H9 (cell line): ENCODE measurements at regions not wholly inside any gene's neighbourhood (a gene's known extent, or its start where the extent isn't known, plus 50 kb on each side); places are given as distances from the start of the nearest gene placed in this dataset.

Experiments
- DNase-seq: peaks from one replicate; pipeline ENCODE4 v3.0.0-alpha.2; 2017
- H2AFZ ChIP-seq: one replicate; pipeline ENCODE4 v1.6.1; 2013; ENCODE audit warnings: mild to moderate bottlenecking, low read length, control low read depth, moderate library complexity
- H2AK5ac ChIP-seq: 2 replicates; pipeline ENCODE4 v1.6.1; 2013; ENCODE audit warnings: low read length, control low read depth, mixed read lengths; ENCODE audit not compliant: insufficient read length
- H2BK120ac ChIP-seq: one replicate; pipeline ENCODE4 v1.6.1; 2013; ENCODE audit warnings: low read depth, mild to moderate bottlenecking, low read length, control low read depth, inconsistent platforms; ENCODE audit not compliant: poor library complexity, severe bottlenecking
- H2BK12ac ChIP-seq: 2 replicates; pipeline ENCODE4 v1.6.1; 2013; ENCODE audit warnings: low read length, control low read depth, mixed read lengths, low read depth; ENCODE audit not compliant: insufficient read length
- H2BK15ac ChIP-seq: 2 replicates; pipeline ENCODE4 v1.6.1; 2013; ENCODE audit warnings: low read depth, low read length, control low read depth
- H2BK20ac ChIP-seq: one replicate; pipeline ENCODE4 v1.6.1; 2013; ENCODE audit warnings: low read depth, mild to moderate bottlenecking, low read length, control low read depth, inconsistent platforms; ENCODE audit not compliant: poor library complexity, severe bottlenecking
- H2BK5ac ChIP-seq: 2 replicates; pipeline ENCODE4 v1.6.1; 2013; ENCODE audit warnings: low read length, control low read depth, mixed read lengths; ENCODE audit not compliant: insufficient read length
- H3K14ac ChIP-seq: 2 replicates; pipeline ENCODE4 v1.6.1; 2013; ENCODE audit warnings: low read length, control low read depth; ENCODE audit not compliant: insufficient read depth
- H3K18ac ChIP-seq: 2 replicates; pipeline ENCODE4 v1.6.1; 2013; ENCODE audit warnings: low read depth, mild to moderate bottlenecking, mixed read lengths, low read length, control low read depth; ENCODE audit not compliant: insufficient read length
- H3K23ac ChIP-seq: 2 replicates; pipeline ENCODE4 v1.6.1; 2013; ENCODE audit warnings: low read length, control low read depth, mixed read lengths, low read depth; ENCODE audit not compliant: insufficient read length
- H3K23me2 ChIP-seq: 2 replicates; pipeline ENCODE4 v1.6.1; 2013; ENCODE audit warnings: low read depth, mild to moderate bottlenecking, mixed read lengths, low read length, control low read depth; ENCODE audit not compliant: insufficient read length, poor library complexity, severe bottlenecking
- H3K27ac ChIP-seq: 2 replicates; pipeline ENCODE4 v1.5.1; 2013; ENCODE audit warnings: low read length, control low read depth, mixed read lengths, low read depth; ENCODE audit not compliant: insufficient read length
- H3K27me3 ChIP-seq: 2 replicates; pipeline ENCODE4 v1.6.1; 2013; ENCODE audit warnings: low read length, control low read depth, inconsistent platforms; ENCODE audit not compliant: insufficient read depth
- H3K4ac ChIP-seq: 2 replicates; pipeline ENCODE4 v1.6.1; 2013; ENCODE audit warnings: low read depth, mild to moderate bottlenecking, control low read depth, inconsistent platforms, low read length, moderate library complexity
- H3K4me1 ChIP-seq: 2 replicates; pipeline ENCODE4 v1.6.1; 2013; ENCODE audit warnings: low read length, control low read depth, inconsistent platforms; ENCODE audit not compliant: insufficient read depth
- H3K4me2 ChIP-seq: 2 replicates; pipeline ENCODE4 v1.6.1; 2013; ENCODE audit warnings: low read length, control low read depth, mixed read lengths; ENCODE audit not compliant: insufficient read length, insufficient read depth
- H3K56ac ChIP-seq: 2 replicates; pipeline ENCODE4 v1.6.1; 2013; ENCODE audit warnings: low read depth, mild to moderate bottlenecking, mixed read lengths, low read length, control low read depth; ENCODE audit not compliant: insufficient read length
- H3K79me1 ChIP-seq: 2 replicates; pipeline ENCODE4 v1.6.1; 2013; ENCODE audit warnings: low read depth, mild to moderate bottlenecking, moderate library complexity, low read length, control low read depth, inconsistent platforms; ENCODE audit not compliant: insufficient read depth, poor library complexity, severe bottlenecking
- H3K79me2 ChIP-seq: 2 replicates; pipeline ENCODE4 v1.6.1; 2013; ENCODE audit warnings: low read length, control low read depth, inconsistent platforms; ENCODE audit not compliant: insufficient read depth
- H3K9ac ChIP-seq: 2 replicates; pipeline ENCODE4 v1.6.1; 2013; ENCODE audit warnings: low read length, control low read depth, mixed read lengths; ENCODE audit not compliant: insufficient read length; ENCODE audit errors: extremely low read depth
- H3K9me3 ChIP-seq: one replicate; pipeline ENCODE4 v1.6.1; 2013; ENCODE audit warnings: low read depth, low read length, inconsistent platforms; ENCODE audit not compliant: control insufficient read depth
- H3T11ph ChIP-seq: one replicate; pipeline ENCODE4 v1.6.1; 2013; ENCODE audit warnings: mild to moderate bottlenecking, low read length, control low read depth, inconsistent platforms
- H4K20me1 ChIP-seq: one replicate; pipeline ENCODE4 v1.6.1; 2013; ENCODE audit not compliant: control insufficient read depth, insufficient read length, insufficient read depth
- H4K5ac ChIP-seq: 2 replicates; pipeline ENCODE4 v1.6.1; 2013; ENCODE audit warnings: low read depth, mild to moderate bottlenecking, mixed read lengths, low read length, control low read depth; ENCODE audit not compliant: insufficient read length
- H4K8ac ChIP-seq: replicated peaks from 2 replicates; pipeline ENCODE4 v1.6.1; 2013; ENCODE audit warnings: low read length, control low read depth, mixed read lengths, low read depth; ENCODE audit not compliant: insufficient read length
- H4K91ac ChIP-seq: 2 replicates; pipeline ENCODE4 v1.6.1; 2013; ENCODE audit warnings: low read depth, mild to moderate bottlenecking, moderate library complexity, mixed read lengths, low read length, control low read depth; ENCODE audit not compliant: insufficient read length
- H3K27ac Mint-ChIP-seq, 3 experiments: 2 replicates in 2 of 3; 3 replicates in 1 of 3; pipeline ENCODE4 v1.8.0; 2020 to 2021; ENCODE audit warnings: mixed read lengths in 3 of 3, mild to moderate bottlenecking in 1 of 3, moderate library complexity in 1 of 3
- H3K27me3 Mint-ChIP-seq: 2 replicates; pipeline ENCODE4 v1.8.0; 2021; ENCODE audit warnings: low read depth, mild to moderate bottlenecking, moderate library complexity, mixed read lengths
- H3K36me3 Mint-ChIP-seq, 3 experiments: 2 replicates in 2 of 3; 3 replicates in 1 of 3; pipeline ENCODE4 v1.8.0; 2020 to 2021; ENCODE audit warnings: low read depth in 3 of 3, mixed read lengths in 3 of 3; ENCODE audit not compliant: insufficient read depth in 1 of 3
- H3K4me1 Mint-ChIP-seq, 2 experiments: 2 replicates each; pipeline ENCODE4 v1.8.0; 2020; ENCODE audit warnings: mixed read lengths in 2 of 2
- H3K4me3 Mint-ChIP-seq, 2 experiments: 2 replicates in 1 of 2; 3 replicates in 1 of 2; pipeline ENCODE4 v1.8.0; 2020 to 2021; ENCODE audit warnings: mild to moderate bottlenecking in 2 of 2, mixed read lengths in 2 of 2, moderate library complexity in 1 of 2
- H3K9me3 Mint-ChIP-seq, 2 experiments: 2 replicates in 1 of 2; 3 replicates in 1 of 2; pipeline ENCODE4 v1.8.0; 2020; ENCODE audit warnings: mild to moderate bottlenecking in 2 of 2, mixed read lengths in 2 of 2, moderate library complexity in 1 of 2
- CTCF ChIP-seq: fragments of 200-600 bp; sonication (generic); conservative IDR thresholded peaks from 3 replicates; pipeline ENCODE4 v1.8.0; 2021; ENCODE audit warnings: antibody characterized with exemption, mild to moderate bottlenecking
- WGBS: extraction: QIAGEN DNeasy Blood & Tissue Kit; methylation state at CpG from one replicate; pipeline ENCODE4 v1.1.7; 2013; ENCODE audit warnings: missing lambda C conversion rate, low lambda C conversion rate, mixed read lengths; ENCODE audit not compliant: insufficient read length; ENCODE audit errors: extremely low coverage; 5-methylcytosine and 5-hydroxymethylcytosine counted together

- Histone ChIP-seq H3K14ac (no peak overlapping the region), H4K5ac (no peak overlapping the region), H4K91ac (no peak overlapping the region), H2BK20ac (no peak overlapping the region), H3K9me3 (no peaks in the 10 kb centered on the region), H2BK12ac (no peak overlapping the region), H3K23me2 (no peaks in the 10 kb centered on the region), H4K8ac (no peak overlapping the region), H3K79me2 (no peaks in the 10 kb centered on the region), H3T11ph (no peak overlapping the region), H3K23ac (no peak overlapping the region), H3K9ac (no peak overlapping the region), H3K4me2 (no peak overlapping the region), H3K18ac (no peak overlapping the region), H3K56ac (no peak overlapping the region), H2AK5ac (no peak overlapping the region), H2BK15ac (no peak overlapping the region), H2BK5ac (no peak overlapping the region), H3K4me1 (no peaks in the 10 kb centered on the region), H3K79me1 (no peaks in the 10 kb centered on the region), H3K27ac (no peak overlapping the region), H2BK120ac (no peak overlapping the region), H2AFZ (no peak overlapping the region), H4K20me1 (no peaks in the 10 kb centered on the region), H3K27me3 (no peaks in the 10 kb centered on the region), H3K4ac (no peak overlapping the region)
- DNase-seq: no peak
- Mint-ChIP-seq H3K27ac (peak overlapping the region in 1 of 3 experiments; percentile 32; a peak in 3 of 7 replicates), H3K27me3 (no peaks in the 10 kb centered on the region), H3K36me3 (no peaks in the 10 kb centered on the region; a peak in 1 of 7 replicates), H3K4me1 (no peaks in the 10 kb centered on the region), H3K4me3 (no peak overlapping the region), H3K9me3 (no peaks in the 10 kb centered on the region; a peak in 2 of 5 replicates)
- TF ChIP-seq CTCF: no peak
- WGBS: no CpG with 5 or more reads among the region's 1 CpG
Measured at GRCh38 chr12:92234533-92234932, 88.9 kb upstream of the BTG1 start.
